Large intestine (tissue), 3 donors: ENCODE measurements at regions not wholly inside any gene's neighbourhood (a gene's known extent, or its start where the extent isn't known, plus 50 kb on each side); places are given as distances from the start of the nearest gene placed in this dataset.

ENCODE experiments used
- DNase-seq, 2 donors: peaks; one replicate each; pipeline versions ENCODE4 v3.0.0 to v3.0.0-alpha.2; 2013
- H3K27ac ChIP-seq: one replicate; pipeline ENCODE4 v1.5.1; 2013; ENCODE audit warnings: low read length
- H3K27me3 ChIP-seq: 2 replicates; pipeline ENCODE4 v1.6.1; 2013; ENCODE audit warnings: low read length; ENCODE audit not compliant: control insufficient read depth, insufficient read depth
- H3K36me3 ChIP-seq: 2 replicates; pipeline ENCODE4 v1.6.1; 2013; ENCODE audit warnings: low read length; ENCODE audit not compliant: control insufficient read depth, insufficient read depth
- H3K4me1 ChIP-seq: one replicate; pipeline ENCODE4 v1.6.1; 2013; ENCODE audit warnings: low read length; ENCODE audit not compliant: control insufficient read depth, insufficient read depth
- H3K4me3 ChIP-seq: one replicate; pipeline ENCODE4 v1.5.1; 2013; ENCODE audit warnings: low read length
- H3K9me3 ChIP-seq: one replicate; pipeline ENCODE4 v1.6.1; 2013; ENCODE audit warnings: mild to moderate bottlenecking, low read depth, low read length, moderate library complexity; ENCODE audit not compliant: control insufficient read depth
- WGBS: methylation state at CpG from one replicate; pipeline ENCODE4 v1.1.5; 2013; ENCODE audit warnings: low lambda C conversion rate; ENCODE audit not compliant: insufficient coverage; 5-methylcytosine and 5-hydroxymethylcytosine counted together

GRCh38 chr2:4604767-4605166, 901.4 kb downstream of the DCDC2C start:
- H3K9me3 ChIP-seq = no peaks in the 10 kb centered on the region

GRCh38 chr2:4618141-4618540, 914.8 kb downstream of the DCDC2C start:
- Histone ChIP-seq H3K27ac (no peak overlapping the region), H3K9me3 (peaks cover 12% of the 10 kb centered on the region), H3K36me3 (no peaks in the 10 kb centered on the region), H3K4me3 (no peak overlapping the region), H3K27me3 (no peaks in the 10 kb centered on the region), H3K4me1 (no peaks in the 10 kb centered on the region)
- DNase-seq = peak in 1 of 2 donors; percentile 9
- WGBS = no CpG with 5 or more reads among the region's 3 CpGs

More at GRCh38 chr2:4604767-4605166, 901.4 kb downstream of the DCDC2C start:
- no CpG with 5 or more reads among the region's 1 CpG for WGBS
- Histone ChIP-seq H3K27ac (no peak overlapping the region), H3K4me3 (no peak overlapping the region), H3K27me3 (no peaks in the 10 kb centered on the region), H3K36me3 (no peaks in the 10 kb centered on the region), H3K4me1 (no peaks in the 10 kb centered on the region)
- no peak for DNase-seq

- Histone ChIP-seq H3K9me3 (peaks cover 12% of the 10 kb centered on the region), H3K27me3 (no peaks in the 10 kb centered on the region), H3K36me3 (no peaks in the 10 kb centered on the region), H3K4me3 (no peak overlapping the region), H3K27ac (no peak overlapping the region), H3K4me1 (no peaks in the 10 kb centered on the region)
- no CpG with 5 or more reads among the region's 12 CpGs for WGBS
- DNase-seq = no peak
Observed at GRCh38 chr2:4618630-4619228, 915.4 kb downstream of the DCDC2C start.

- WGBS = 33% methylated on average over 1 of the region's 6 CpGs
- Histone ChIP-seq H3K4me1 (no peaks in the 10 kb centered on the region), H3K4me3 (no peak overlapping the region), H3K27ac (no peak overlapping the region), H3K9me3 (peaks cover 2% of the 10 kb centered on the region), H3K27me3 (no peaks in the 10 kb centered on the region), H3K36me3 (no peaks in the 10 kb centered on the region)
- DNase-seq = no peak
Observed at GRCh38 chr2:4628998-4629501, 925.7 kb downstream of the DCDC2C start.

GRCh38 chr2:4635289-4635688, 931.9 kb downstream of the DCDC2C start:
- DNase-seq = no peak
- WGBS = 14% methylated on average over 2 of the region's 4 CpGs
- no peaks in the 10 kb centered on the region for H3K27me3 ChIP-seq

GRCh38 chr2:4653991-4654390, 950.6 kb downstream of the DCDC2C start:
- H3K9me3 ChIP-seq = no peaks in the 10 kb centered on the region
- no peaks in the 10 kb centered on the region for H3K27me3 ChIP-seq
- no peaks in the 10 kb centered on the region for H3K36me3 ChIP-seq
- H3K27ac ChIP-seq = no peak overlapping the region
- H3K4me1 ChIP-seq = no peaks in the 10 kb centered on the region
- no peak for DNase-seq
- 100% methylated on average over 1 of the region's 1 CpG for WGBS
- H3K4me3 ChIP-seq = no peak overlapping the region

More at GRCh38 chr2:4635289-4635688, 931.9 kb downstream of the DCDC2C start:
- Histone ChIP-seq H3K27ac (no peak overlapping the region), H3K36me3 (no peaks in the 10 kb centered on the region), H3K4me3 (no peak overlapping the region), H3K4me1 (no peaks in the 10 kb centered on the region), H3K9me3 (no peaks in the 10 kb centered on the region)

- no peaks in the 10 kb centered on the region for H3K9me3 ChIP-seq
- H3K36me3 ChIP-seq = no peaks in the 10 kb centered on the region
- no peak overlapping the region for H3K4me3 ChIP-seq
- DNase-seq = no peak
- WGBS = no CpG with 5 or more reads among the region's 3 CpGs
- no peak overlapping the region for H3K27ac ChIP-seq
- H3K27me3 ChIP-seq = no peaks in the 10 kb centered on the region
- no peaks in the 10 kb centered on the region for H3K4me1 ChIP-seq
Observed at GRCh38 chr2:4656326-4656725, 953.0 kb downstream of the DCDC2C start.

- 17% methylated on average over 1 of the region's 8 CpGs for WGBS
- H3K27me3 ChIP-seq = no peaks in the 10 kb centered on the region
Observed at GRCh38 chr2:4662161-4662779, 958.9 kb downstream of the DCDC2C start.

GRCh38 chr2:4668381-4668780, 965.0 kb downstream of the DCDC2C start:
- Histone ChIP-seq H3K27ac (no peak overlapping the region), H3K4me1 (no peaks in the 10 kb centered on the region), H3K9me3 (no peaks in the 10 kb centered on the region), H3K27me3 (no peaks in the 10 kb centered on the region), H3K36me3 (no peaks in the 10 kb centered on the region), H3K4me3 (no peak overlapping the region)
- DNase-seq = no peak
- 80% methylated on average over 4 of the region's 4 CpGs for WGBS

More at GRCh38 chr2:4662161-4662779, 958.9 kb downstream of the DCDC2C start:
- Histone ChIP-seq H3K9me3 (no peaks in the 10 kb centered on the region), H3K27ac (no peak overlapping the region), H3K36me3 (no peaks in the 10 kb centered on the region), H3K4me3 (no peak overlapping the region), H3K4me1 (no peaks in the 10 kb centered on the region)
- no peak for DNase-seq

GRCh38 chr2:4670331-4670730, 967.0 kb downstream of the DCDC2C start:
- H3K9me3 ChIP-seq = peaks cover 9% of the 10 kb centered on the region
- no peak for DNase-seq

More at GRCh38 chr2:4670331-4670730, 967.0 kb downstream of the DCDC2C start:
- Histone ChIP-seq H3K4me1 (no peaks in the 10 kb centered on the region), H3K4me3 (no peak overlapping the region), H3K27ac (no peak overlapping the region), H3K27me3 (no peaks in the 10 kb centered on the region), H3K36me3 (no peaks in the 10 kb centered on the region)
- WGBS = no CpG with 5 or more reads among the region's 2 CpGs
